NCI-H128 (cell line): ENCODE measurements at regions not wholly inside any gene's neighbourhood (a gene's known extent, or its start where the extent isn't known, plus 50 kb on each side); places are given as distances from the start of the nearest gene placed in this dataset.

ENCODE experiments used
- DNase-seq: peaks from one replicate; lab custom pipeline; 2025; ENCODE audit not compliant: unreplicated experiment; lab: John Stamatoyannopoulos, UW

GRCh38 chr18:61236356-61237057 is 96.7 kb upstream of the CDH20 start:
- no peak for DNase-seq

- no peak for DNase-seq
These were observed 95.7 kb upstream of the CDH20 start for GRCh38 chr18:61237529-61237928.

- DNase-seq, result no peak
These were observed 94.2 kb upstream of the CDH20 start for GRCh38 chr18:61239051-61239450.

DNA sequence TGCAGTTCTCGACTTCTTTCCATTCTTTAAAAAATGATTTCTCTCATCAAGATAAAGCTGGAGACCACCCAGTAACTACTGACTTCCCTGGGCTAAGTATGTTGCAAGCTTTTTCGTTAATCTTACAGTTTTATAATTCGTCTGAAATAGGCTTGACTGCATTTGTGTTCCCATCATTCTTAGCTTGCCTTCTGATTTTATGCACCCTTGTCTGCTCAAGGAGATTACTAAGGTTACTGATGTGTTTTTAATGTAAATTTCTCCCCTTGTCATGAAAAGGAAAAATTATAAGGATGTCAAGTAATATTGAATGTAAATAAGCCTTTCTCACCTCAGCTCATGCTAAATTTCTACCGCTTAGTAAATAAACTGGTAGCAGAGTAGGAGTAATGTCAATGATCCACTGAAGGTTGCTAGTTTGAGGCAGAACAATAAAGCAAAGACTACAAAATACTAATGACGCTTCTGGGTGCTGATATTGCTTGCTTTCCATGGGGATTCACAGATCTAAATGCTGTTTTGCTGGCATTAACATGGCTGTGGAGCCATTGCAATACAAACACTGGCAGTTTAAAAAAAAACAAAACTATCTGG is 91.9 kb upstream of the CDH20 start:
- no peak for DNase-seq

GRCh38 chr18:61244632-61245031 is 88.6 kb upstream of the CDH20 start:
- DNase-seq, result no peak

DNA sequence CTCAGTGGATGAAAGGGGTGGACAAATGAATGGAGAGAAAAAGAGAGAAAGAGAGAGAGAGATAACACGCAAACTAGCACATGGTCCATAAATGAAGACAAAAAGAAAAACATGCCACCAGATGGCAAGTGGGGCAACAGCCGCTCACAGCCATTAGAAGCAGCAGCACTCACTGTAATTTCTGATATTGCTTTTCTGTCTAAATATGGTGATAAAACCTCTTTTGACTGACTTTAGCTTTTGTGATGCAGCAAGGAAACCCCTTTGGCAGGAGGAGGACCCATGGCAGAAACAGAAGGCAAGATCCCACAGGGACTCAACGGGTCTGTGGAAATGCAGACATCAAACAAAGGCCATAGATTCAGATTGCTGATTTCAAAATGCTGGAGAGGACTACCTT is 88.0 kb upstream of the CDH20 start:
- DNase-seq, result no peak

- DNase-seq, result no peak
These were observed 84.6 kb upstream of the CDH20 start for GRCh38 chr18:61248589-61248988.

DNA sequence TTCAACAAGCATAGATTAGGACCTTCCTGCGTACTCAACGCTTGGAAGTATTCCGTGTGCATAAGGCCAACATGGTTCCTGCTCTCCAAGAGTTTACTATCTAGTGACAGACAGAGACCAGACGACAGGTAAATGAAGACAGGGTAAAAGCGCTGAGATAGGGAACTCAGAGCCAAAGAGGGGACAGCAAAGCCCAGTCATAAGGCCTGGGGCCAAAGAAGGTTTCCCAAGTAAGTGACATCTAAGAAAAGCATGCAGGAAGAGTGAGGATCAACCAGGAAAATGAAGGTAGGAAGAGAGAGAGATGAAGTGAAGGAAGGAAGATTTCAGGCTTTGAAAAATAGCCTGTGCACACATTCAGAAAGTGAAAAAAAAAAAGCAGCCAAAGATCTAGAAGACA is 76.9 kb upstream of the CDH20 start:
- no peak for DNase-seq

- DNase-seq, result no peak
These were observed 71.4 kb upstream of the CDH20 start for GRCh38 chr18:61261870-61262269.

DNA sequence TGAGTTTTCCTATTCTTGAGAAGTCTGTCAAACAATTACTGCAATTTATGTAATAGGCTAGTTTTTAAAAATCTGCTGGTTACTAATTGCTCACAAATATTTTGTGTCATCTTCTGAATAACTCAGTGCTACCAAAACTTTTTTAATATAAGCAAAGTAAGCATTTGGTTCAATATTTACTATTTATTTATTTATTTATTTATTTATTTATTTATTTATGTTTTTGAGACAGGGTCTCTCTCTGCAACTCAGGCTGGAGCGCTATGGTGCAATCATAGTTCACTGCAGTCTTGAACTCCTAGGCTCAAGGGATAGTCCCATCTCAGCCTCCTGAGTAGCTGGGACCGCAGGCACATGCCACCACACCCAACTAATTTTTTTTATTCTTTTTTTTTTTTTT is 60.4 kb upstream of the CDH20 start:
- DNase-seq, result no peak

DNA sequence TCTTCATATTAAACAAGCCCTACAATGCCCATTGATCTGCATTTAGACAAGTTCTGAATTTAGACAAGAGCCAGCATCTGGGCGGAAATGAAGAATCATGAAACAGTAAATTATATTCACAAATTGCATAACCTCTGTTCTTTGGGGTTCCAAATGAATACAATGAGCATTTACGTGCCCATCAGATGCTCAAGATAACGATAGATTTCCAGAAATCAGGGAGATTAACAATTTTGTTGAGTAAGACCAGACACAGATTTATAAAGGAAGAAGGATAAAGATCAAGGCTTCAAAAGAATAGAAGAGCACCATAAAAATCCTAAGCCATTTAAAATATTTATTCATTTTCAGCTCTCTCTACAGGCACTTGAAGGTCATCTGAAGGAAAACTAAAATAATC is 59.7 kb upstream of the CDH20 start:
- no peak for DNase-seq

GRCh38 chr18:61274416-61274960 is 58.7 kb upstream of the CDH20 start:
- DNase-seq, result no peak

DNA sequence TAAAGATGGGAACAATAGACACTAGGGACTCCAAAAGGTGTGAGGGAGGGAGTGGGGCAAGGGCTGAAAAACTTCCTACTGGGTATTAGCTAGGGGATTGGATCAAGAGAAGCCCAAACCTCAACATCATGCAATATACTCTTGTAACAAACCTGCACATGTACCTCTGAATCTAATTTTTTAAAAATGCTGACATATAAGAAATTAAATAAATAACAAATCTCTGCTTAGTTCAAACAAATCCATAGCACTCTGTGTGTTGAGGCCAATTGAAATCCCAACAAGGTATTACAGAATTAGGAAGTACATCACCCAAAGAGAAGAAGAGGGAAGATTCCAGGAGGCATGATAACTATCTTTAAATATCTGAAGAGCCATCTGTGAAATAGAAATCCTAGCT is 55.4 kb upstream of the CDH20 start:
- no peak for DNase-seq

GRCh38 chr18:61281431-61281830 is 51.8 kb upstream of the CDH20 start:
- DNase-seq, result no peak

DNA sequence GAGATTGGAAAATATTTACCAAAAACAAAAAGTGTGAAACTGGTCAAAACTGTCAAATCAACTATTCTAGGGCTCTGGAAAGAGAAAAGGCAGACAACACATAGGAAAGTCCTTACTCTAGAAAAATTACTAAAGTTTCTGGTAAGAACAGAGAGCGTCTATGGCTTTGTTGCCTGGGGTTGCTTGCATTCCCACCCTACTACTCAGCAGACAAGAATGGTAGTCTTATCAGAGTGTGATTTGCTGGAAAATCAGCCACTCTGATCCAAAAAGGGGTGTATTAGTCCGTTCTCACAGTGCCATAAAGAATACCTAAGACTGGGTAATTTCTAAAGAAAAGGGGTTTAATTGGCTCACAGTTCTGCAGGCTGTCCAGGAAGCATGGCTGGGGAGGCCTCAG is 50.3 kb upstream of the CDH20 start:
- DNase-seq, result no peak
